GM23248 (cell line): ENCODE measurements at regions not wholly inside any gene's neighbourhood (a gene's known extent, or its start where the extent isn't known, plus 50 kb on each side); places are given as distances from the start of the nearest gene placed in this dataset.
"Not testable (repeated sequence)": the region's sequence is repeated elsewhere in the genome, so short reads cannot be mapped to it uniquely, and the experiment has no call there.

Experiments
- EZH2 ChIP-seq: fragments of 200-600 bp; sonication (generic); IDR thresholded peaks from 2 replicates; pipeline ENCODE4 v1.6.1; 2018; ENCODE audit warnings: antibody characterized with exemption, mild to moderate bottlenecking; ENCODE audit not compliant: insufficient read depth, poor library complexity, severe bottlenecking
- EZH2phosphoT487 ChIP-seq: fragments of 200-600 bp; sonication (generic); IDR thresholded peaks from 2 replicates; pipeline ENCODE4 v1.6.1; 2018; ENCODE audit warnings: antibody characterized with exemption, moderate library complexity, mild to moderate bottlenecking, low read depth; ENCODE audit not compliant: insufficient read depth

GRCh38 chr1:149254894-149255847, 151.8 kb upstream of the NBPF9 start:
- TF ChIP-seq EZH2, EZH2phosphoT487: not testable (repeated sequence)
